ENCODE measurements at regions not wholly inside any gene's neighbourhood (a gene's known extent, or its start where the extent isn't known, plus 50 kb on each side); places are given as distances from the start of the nearest gene placed in this dataset.
A peak's percentile ranks its signal among the peaks of the same experiment; 100 is the strongest.

DNA sequence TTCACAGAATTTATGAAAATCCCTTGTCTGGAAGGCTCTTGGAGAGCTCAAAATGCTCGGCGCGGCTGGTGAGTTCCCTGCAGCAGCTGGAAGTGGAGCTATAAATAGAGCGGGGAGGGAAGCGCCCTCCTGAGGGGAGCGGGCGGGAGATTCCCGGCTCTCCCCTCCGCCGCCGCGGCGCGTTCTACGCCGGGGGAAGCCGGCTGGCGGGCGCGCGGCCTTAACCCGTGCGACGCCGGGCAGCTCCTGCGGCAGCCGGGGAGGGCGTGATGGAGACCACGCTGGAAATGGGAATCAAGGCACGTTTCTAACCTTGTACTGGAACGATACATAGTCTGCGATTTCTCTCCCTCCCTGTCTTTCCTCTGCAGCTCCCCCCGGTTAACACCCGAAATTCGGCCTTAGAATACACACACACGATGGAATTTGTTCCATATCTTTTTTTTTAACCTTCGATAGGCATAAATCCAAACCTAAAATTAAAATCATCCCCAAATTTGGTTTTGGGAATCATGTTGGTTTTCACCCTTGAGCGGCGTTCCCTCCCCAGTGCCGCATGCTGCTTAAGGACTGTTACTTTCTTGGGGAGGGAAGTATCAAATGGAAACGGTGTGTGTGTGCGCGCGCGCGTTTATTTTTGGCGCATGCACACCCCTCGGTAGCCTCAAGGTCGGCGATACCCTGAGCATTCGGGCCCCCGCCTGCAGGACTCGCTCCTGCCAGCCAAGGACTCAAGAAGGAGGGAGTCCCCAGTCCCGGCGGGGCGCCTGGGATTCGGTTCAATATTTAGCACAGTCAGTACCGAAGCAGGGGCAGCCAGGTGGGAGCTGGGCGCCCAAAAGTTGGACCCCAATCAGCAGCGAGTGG lies 306.3 kb upstream of the KCNN2 start:
- Histone ChIP-seq H3K36me3 (ENCODE audit: control insufficient read depth in 3 of 3, insufficient read depth in 2 of 3, low read depth in 1 of 3, low read length in 3 of 3) (no peaks in the 10 kb centered on the region), H3K9me3 (ENCODE audit: control insufficient read depth in 2 of 2, insufficient read depth in 1 of 2, low read depth in 1 of 2, low read length in 1 of 2) (no peaks in the 10 kb centered on the region), H3K27me3 (ENCODE audit: control insufficient read depth in 3 of 3, insufficient read depth in 3 of 3, low read length in 3 of 3) (peaks cover 0 to 40% (median 12%) of the 10 kb centered on the region in 3 donors), H3K4me1 (ENCODE audit: control insufficient read depth in 3 of 3, insufficient read depth in 2 of 3, low read depth in 1 of 3, low read length in 2 of 3) (no peaks in the 10 kb centered on the region), H3K27ac (ENCODE audit: low read depth in 1 of 3, low read length in 2 of 3) (no peak overlapping the region), H3K4me3 (ENCODE audit: low read depth in 1 of 3, low read length in 3 of 3) (peak overlapping the region in 1 of 3 donors; percentile 32)
- FAIRE-seq (no peak), DNase-seq (peak in 1 of 2 donors; percentile 49)
- WGBS, 3 donors = 2 to 8% (median 6%) methylated on average over 59 to 60 of the region's 60 CpGs

GRCh38 chr5:114056185-114056538 lies 305.7 kb upstream of the KCNN2 start:
- H3K27ac ChIP-seq (ENCODE audit: low read depth in 1 of 3, low read length in 2 of 3) = no peak overlapping the region
- no peaks in the 10 kb centered on the region for H3K9me3 ChIP-seq (ENCODE audit: control insufficient read depth in 2 of 2, insufficient read depth in 1 of 2, low read depth in 1 of 2, low read length in 1 of 2)
- H3K27me3 ChIP-seq (ENCODE audit: control insufficient read depth in 3 of 3, insufficient read depth in 3 of 3, low read length in 3 of 3) = peaks cover 0 to 40% (median 12%) of the 10 kb centered on the region in 3 donors
- no peaks in the 10 kb centered on the region for H3K4me1 ChIP-seq (ENCODE audit: control insufficient read depth in 3 of 3, insufficient read depth in 2 of 3, low read depth in 1 of 3, low read length in 2 of 3)
- FAIRE-seq = no peak
- WGBS, 3 donors = 8 to 16% (median 12%) methylated on average over 26 of the region's 26 CpGs
- no peaks in the 10 kb centered on the region for H3K36me3 ChIP-seq (ENCODE audit: control insufficient read depth in 3 of 3, insufficient read depth in 2 of 3, low read depth in 1 of 3, low read length in 3 of 3)
- DNase-seq = peak in 1 of 2 donors; percentile 4
- peak overlapping the region in 1 of 3 donors; percentile 32 for H3K4me3 ChIP-seq (ENCODE audit: low read depth in 1 of 3, low read length in 3 of 3)

DNA sequence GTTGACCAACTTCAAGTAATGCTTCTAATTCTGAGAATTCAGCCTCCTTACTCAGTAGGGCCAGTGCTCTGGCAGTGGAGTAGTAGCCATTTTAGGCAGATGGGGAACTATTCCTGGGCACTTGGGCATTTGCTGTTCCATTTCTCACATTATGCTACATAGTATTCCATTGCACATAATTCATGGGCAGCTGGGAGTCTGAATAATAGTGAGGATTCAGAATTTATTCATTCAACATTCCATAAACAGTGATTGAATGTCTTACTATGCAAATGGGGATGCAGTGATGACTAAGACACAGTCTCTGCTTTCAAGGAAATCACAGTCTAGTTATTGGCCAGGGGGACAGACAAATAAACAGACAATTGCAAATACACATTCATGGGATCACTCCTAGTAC lies 301.0 kb upstream of the KCNN2 start:
- H3K9me3 ChIP-seq (ENCODE audit: control insufficient read depth in 2 of 2, insufficient read depth in 1 of 2, low read depth in 1 of 2, low read length in 1 of 2) = no peaks in the 10 kb centered on the region
- no peaks in the 10 kb centered on the region for H3K4me1 ChIP-seq (ENCODE audit: control insufficient read depth in 3 of 3, insufficient read depth in 2 of 3, low read depth in 1 of 3, low read length in 2 of 3)
- no peak overlapping the region for H3K27ac ChIP-seq (ENCODE audit: low read depth in 1 of 3, low read length in 2 of 3)
- FAIRE-seq (no peak), DNase-seq (no peak)
- peaks cover 0 to 15% (median 5%) of the 10 kb centered on the region in 3 donors for H3K27me3 ChIP-seq (ENCODE audit: control insufficient read depth in 3 of 3, insufficient read depth in 3 of 3, low read length in 3 of 3)
- no peak overlapping the region for H3K4me3 ChIP-seq (ENCODE audit: low read depth in 1 of 3, low read length in 3 of 3)
- H3K36me3 ChIP-seq (ENCODE audit: control insufficient read depth in 3 of 3, insufficient read depth in 2 of 3, low read depth in 1 of 3, low read length in 3 of 3) = no peaks in the 10 kb centered on the region

GRCh38 chr5:114062932-114063867 lies 298.7 kb upstream of the KCNN2 start:
- Histone ChIP-seq H3K36me3 (ENCODE audit: control insufficient read depth in 3 of 3, insufficient read depth in 2 of 3, low read depth in 1 of 3, low read length in 3 of 3) (no peaks in the 10 kb centered on the region), H3K27me3 (ENCODE audit: control insufficient read depth in 3 of 3, insufficient read depth in 3 of 3, low read length in 3 of 3) (no peaks in the 10 kb centered on the region), H3K4me3 (ENCODE audit: low read depth in 1 of 3, low read length in 3 of 3) (no peak overlapping the region), H3K27ac (ENCODE audit: low read depth in 1 of 3, low read length in 2 of 3) (no peak overlapping the region), H3K9me3 (ENCODE audit: control insufficient read depth in 2 of 2, insufficient read depth in 1 of 2, low read depth in 1 of 2, low read length in 1 of 2) (no peaks in the 10 kb centered on the region), H3K4me1 (ENCODE audit: control insufficient read depth in 3 of 3, insufficient read depth in 2 of 3, low read depth in 1 of 3, low read length in 2 of 3) (no peaks in the 10 kb centered on the region)
- FAIRE-seq = no peak
- no peak for DNase-seq

- no peaks in the 10 kb centered on the region for H3K27me3 ChIP-seq (ENCODE audit: control insufficient read depth in 3 of 3, insufficient read depth in 3 of 3, low read length in 3 of 3)
- H3K27ac ChIP-seq (ENCODE audit: low read depth in 1 of 3, low read length in 2 of 3) = no peak overlapping the region
- H3K9me3 ChIP-seq (ENCODE audit: control insufficient read depth in 2 of 2, insufficient read depth in 1 of 2, low read depth in 1 of 2, low read length in 1 of 2) = no peaks in the 10 kb centered on the region
- H3K36me3 ChIP-seq (ENCODE audit: control insufficient read depth in 3 of 3, insufficient read depth in 2 of 3, low read depth in 1 of 3, low read length in 3 of 3) = no peaks in the 10 kb centered on the region
- 15 to 44% (median 28%) methylated on average over 1 of the region's 1 CpG for WGBS, 3 donors
- no peak for FAIRE-seq
- H3K4me3 ChIP-seq (ENCODE audit: low read depth in 1 of 3, low read length in 3 of 3) = no peak overlapping the region
- no peak for DNase-seq
- no peaks in the 10 kb centered on the region for H3K4me1 ChIP-seq (ENCODE audit: control insufficient read depth in 3 of 3, insufficient read depth in 2 of 3, low read depth in 1 of 3, low read length in 2 of 3)
These were observed 296.0 kb upstream of the KCNN2 start for GRCh38 chr5:114065912-114066311.

- Histone ChIP-seq H3K9me3 (ENCODE audit: control insufficient read depth in 2 of 2, insufficient read depth in 1 of 2, low read depth in 1 of 2, low read length in 1 of 2) (no peaks in the 10 kb centered on the region), H3K27ac (ENCODE audit: low read depth in 1 of 3, low read length in 2 of 3) (no peak overlapping the region), H3K4me3 (ENCODE audit: low read depth in 1 of 3, low read length in 3 of 3) (no peak overlapping the region), H3K4me1 (ENCODE audit: control insufficient read depth in 3 of 3, insufficient read depth in 2 of 3, low read depth in 1 of 3, low read length in 2 of 3) (no peaks in the 10 kb centered on the region), H3K36me3 (ENCODE audit: control insufficient read depth in 3 of 3, insufficient read depth in 2 of 3, low read depth in 1 of 3, low read length in 3 of 3) (no peaks in the 10 kb centered on the region), H3K27me3 (ENCODE audit: control insufficient read depth in 3 of 3, insufficient read depth in 3 of 3, low read length in 3 of 3) (peaks cover 0 to 1% (median 0%) of the 10 kb centered on the region in 3 donors)
- DNase-seq (no peak), FAIRE-seq (no peak)
- WGBS, 3 donors = 56 to 68% (median 65%) methylated on average over 7 of the region's 7 CpGs
These were observed 291.7 kb upstream of the KCNN2 start for GRCh38 chr5:114070093-114070722.

DNA sequence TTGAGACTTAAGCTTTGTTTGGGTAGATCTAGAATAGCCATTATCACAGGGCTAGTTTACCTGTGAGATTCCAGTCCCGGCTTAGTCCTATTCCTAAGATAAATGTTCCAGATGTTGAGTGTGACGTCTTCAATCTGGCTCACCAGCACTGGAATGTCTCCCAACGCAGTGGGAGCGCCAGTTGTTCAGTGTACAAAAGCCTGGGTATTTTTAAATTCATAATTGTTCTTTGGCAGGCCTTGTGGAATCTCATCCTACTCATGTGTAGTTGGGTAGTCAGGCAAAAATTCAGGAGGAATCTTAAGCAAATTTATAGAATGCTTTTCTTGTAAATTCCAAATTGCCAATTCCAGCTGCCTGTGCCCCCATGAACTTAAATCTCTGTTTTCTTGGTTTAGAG lies 272.6 kb upstream of the KCNN2 start:
- Histone ChIP-seq H3K4me3 (ENCODE audit: low read depth in 1 of 3, low read length in 3 of 3) (no peak overlapping the region), H3K27me3 (ENCODE audit: control insufficient read depth in 3 of 3, insufficient read depth in 3 of 3, low read length in 3 of 3) (no peaks in the 10 kb centered on the region), H3K27ac (ENCODE audit: low read depth in 1 of 3, low read length in 2 of 3) (no peak overlapping the region), H3K36me3 (ENCODE audit: control insufficient read depth in 3 of 3, insufficient read depth in 2 of 3, low read depth in 1 of 3, low read length in 3 of 3) (no peaks in the 10 kb centered on the region), H3K9me3 (ENCODE audit: control insufficient read depth in 2 of 2, insufficient read depth in 1 of 2, low read depth in 1 of 2, low read length in 1 of 2) (peaks cover 2 to 14% of the 10 kb centered on the region in 2 donors), H3K4me1 (ENCODE audit: control insufficient read depth in 3 of 3, insufficient read depth in 2 of 3, low read depth in 1 of 3, low read length in 2 of 3) (no peaks in the 10 kb centered on the region)
- FAIRE-seq (no peak), DNase-seq (no peak)
- WGBS, 3 donors = 54 to 56% (median 54%) methylated on average over 4 of the region's 4 CpGs

DNA sequence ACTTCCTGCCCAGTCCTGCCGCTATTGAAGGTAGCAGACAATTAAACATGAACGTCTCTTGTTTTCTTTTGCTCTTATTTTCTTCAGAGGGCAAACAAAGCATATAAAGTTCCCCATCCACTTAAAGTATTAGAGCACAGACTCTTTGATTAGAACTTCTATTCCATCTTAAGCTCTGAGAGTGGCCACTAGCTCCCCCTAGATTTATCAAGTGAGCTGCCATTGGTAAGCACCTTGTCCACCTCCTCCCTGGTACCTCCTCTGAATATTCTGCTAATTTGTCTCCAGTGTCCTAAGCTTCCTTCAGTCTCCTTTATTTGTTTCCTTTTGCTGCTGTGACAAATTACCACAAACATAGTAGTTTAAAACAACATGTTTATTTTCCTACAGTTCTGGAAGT lies 264.3 kb upstream of the KCNN2 start:
- no peak for FAIRE-seq
- Histone ChIP-seq H3K27ac (ENCODE audit: low read depth in 1 of 3, low read length in 2 of 3) (no peak overlapping the region), H3K36me3 (ENCODE audit: control insufficient read depth in 3 of 3, insufficient read depth in 2 of 3, low read depth in 1 of 3, low read length in 3 of 3) (no peaks in the 10 kb centered on the region), H3K4me1 (ENCODE audit: control insufficient read depth in 3 of 3, insufficient read depth in 2 of 3, low read depth in 1 of 3, low read length in 2 of 3) (no peaks in the 10 kb centered on the region), H3K9me3 (ENCODE audit: control insufficient read depth in 2 of 2, insufficient read depth in 1 of 2, low read depth in 1 of 2, low read length in 1 of 2) (peaks cover 0 to 2% of the 10 kb centered on the region in 2 donors), H3K27me3 (ENCODE audit: control insufficient read depth in 3 of 3, insufficient read depth in 3 of 3, low read length in 3 of 3) (no peaks in the 10 kb centered on the region), H3K4me3 (ENCODE audit: low read depth in 1 of 3, low read length in 3 of 3) (no peak overlapping the region)
- WGBS, 3 donors = 60 to 71% (median 70%) methylated on average over 2 of the region's 2 CpGs
- no peak for DNase-seq
